Transverse colon (tissue), 3 donors: ENCODE measurements at regions not wholly inside any gene's neighbourhood (a gene's known extent, or its start where the extent isn't known, plus 50 kb on each side); places are given as distances from the start of the nearest gene placed in this dataset.
"Not testable (repeated sequence)": the region's sequence is repeated elsewhere in the genome, so short reads cannot be mapped to it uniquely, and the experiment has no call there.

Source experiments
- CTCF ChIP-seq, 5 experiments: fragments of 200-600 bp in 3 of 5; fragments of 450-650 bp in 2 of 5; sonication (generic) in 3 of 5; IDR thresholded peaks; 1 replicate in 2 of 5; 2 replicates in 3 of 5; pipeline ENCODE4 v1.5.1; 2016 to 2017; ENCODE audit warnings: antibody characterized with exemption in 5 of 5, inconsistent platforms in 3 of 5, mild to moderate bottlenecking in 2 of 5, moderate library complexity in 1 of 5
- POLR2A ChIP-seq: fragments of 450-650 bp; IDR thresholded peaks from one replicate; pipeline ENCODE4 v1.6.1; 2016; ENCODE audit warnings: antibody characterized with exemption, mild to moderate bottlenecking, moderate library complexity

GRCh38 chr6:27827477-27827876 lies 84.7 kb downstream of the OR2B2 start:
- TF ChIP-seq POLR2A; CTCF (IDR thresholded peaks at IDR 0.05): not testable (repeated sequence)
